HG03442 (cell line): ENCODE measurements at regions not wholly inside any gene's neighbourhood (a gene's known extent, or its start where the extent isn't known, plus 50 kb on each side); places are given as distances from the start of the nearest gene placed in this dataset.
"Not testable (repeated sequence)": the region's sequence is repeated elsewhere in the genome, so short reads cannot be mapped to it uniquely, and the experiment has no call there.

Experiments used
- ATAC-seq: cut with Tn5 transposase; IDR thresholded peaks from one replicate; pipeline ENCODE4 v1.9.1; 2021; ENCODE audit warnings: mild to moderate bottlenecking, moderate library complexity; ENCODE audit not compliant: unreplicated experiment

DNA sequence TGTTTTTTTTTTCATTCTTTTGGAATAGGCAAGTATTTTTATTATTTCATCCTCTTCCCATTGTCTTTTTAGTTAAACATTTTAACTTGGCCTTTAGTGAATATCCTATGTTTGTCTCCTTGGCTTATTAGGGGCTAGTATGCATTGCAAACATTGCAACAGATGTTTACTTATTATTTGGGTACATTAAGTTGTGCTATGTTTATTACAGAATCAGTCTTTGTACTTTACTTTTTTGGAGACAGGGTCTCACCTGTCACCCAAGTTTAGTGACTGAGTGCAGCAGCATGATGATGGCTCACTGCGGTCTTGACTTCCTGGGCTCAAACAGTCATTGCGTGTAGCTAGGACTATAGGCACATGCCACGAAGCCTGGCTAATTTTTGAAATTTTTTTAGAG, 51.1 kb upstream of the NUDT6 start:
- ATAC-seq = no peak

DNA sequence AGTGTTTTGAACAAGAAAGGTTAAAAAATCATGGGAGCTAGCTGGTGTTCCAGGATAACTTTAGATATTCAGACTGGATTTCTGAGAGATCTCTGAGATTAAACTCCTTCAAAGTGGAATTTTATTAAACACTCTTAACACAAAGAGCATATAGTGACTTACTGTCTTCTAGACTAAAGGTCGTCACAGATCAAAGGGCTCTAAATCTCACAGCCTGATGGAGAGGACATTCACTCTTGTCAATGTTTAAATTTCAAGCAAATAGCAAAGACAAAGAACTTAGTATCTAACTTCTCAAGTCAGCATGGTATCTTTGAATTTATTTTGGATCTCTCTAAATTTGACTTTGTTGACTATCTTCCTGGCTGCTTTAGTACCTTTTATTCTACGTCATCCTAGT, 53.7 kb upstream of the NUDT6 start:
- ATAC-seq = no peak

DNA sequence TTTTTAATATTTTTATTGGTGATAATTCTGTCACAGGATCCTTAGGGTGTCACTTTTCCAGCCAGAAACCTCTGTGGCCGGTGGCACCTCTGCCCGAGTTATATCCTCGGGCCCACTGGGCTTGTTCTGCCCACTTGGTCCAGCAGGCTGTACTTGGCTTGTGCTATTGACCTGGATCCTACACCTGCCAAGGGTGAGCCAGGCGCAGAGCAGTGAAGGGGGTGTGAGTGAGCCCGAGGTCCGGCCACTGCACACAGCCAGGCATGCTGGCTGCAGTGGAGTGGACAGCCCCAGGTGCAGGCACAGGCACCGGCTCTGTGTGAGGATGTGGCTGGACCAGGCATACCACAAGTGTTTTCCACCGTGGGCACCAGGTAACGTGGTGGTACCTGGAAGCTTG, 54.7 kb upstream of the NUDT6 start:
- ATAC-seq = no peak

DNA sequence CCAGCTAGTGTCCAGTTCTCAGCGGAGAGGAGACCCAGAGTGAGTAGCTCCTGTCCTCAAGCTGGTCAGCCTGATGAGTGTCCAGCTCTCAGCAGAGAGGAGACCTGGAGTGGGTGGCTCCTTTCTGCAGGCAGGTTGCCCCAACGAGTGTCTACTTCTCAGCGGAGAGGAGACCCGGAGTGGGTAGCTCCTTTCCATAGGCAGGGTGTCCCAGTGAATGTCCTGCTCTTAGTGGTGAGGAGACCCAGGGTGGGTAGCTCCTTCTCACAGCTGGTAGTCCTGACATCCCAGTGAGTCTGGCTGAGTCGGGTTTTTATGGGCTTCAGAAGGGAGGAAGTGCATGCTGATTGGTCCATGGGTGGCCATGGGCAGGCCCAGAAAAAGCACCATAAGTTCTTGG, 55.7 kb upstream of the NUDT6 start:
- no peak for ATAC-seq

DNA sequence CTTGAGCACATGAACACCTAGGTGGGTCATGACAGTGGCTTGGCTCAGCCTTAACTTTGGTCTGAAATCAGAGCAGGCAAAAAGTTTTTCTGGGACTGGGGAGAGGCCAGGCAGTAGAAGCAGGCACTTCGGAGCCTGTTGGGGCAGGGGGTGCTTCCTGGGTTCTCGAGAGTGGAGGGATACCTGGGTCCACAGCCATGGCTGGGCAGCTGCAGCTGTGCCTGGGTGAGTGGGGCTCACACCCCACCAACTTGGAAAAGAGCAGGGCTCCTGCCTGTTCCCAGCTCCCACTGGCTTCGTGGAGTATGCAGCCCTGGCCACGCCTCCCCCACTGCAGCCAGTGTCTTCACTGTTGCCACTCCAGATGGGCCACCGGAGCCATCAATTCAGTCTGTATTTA, 56.4 kb upstream of the NUDT6 start:
- no peak for ATAC-seq

DNA sequence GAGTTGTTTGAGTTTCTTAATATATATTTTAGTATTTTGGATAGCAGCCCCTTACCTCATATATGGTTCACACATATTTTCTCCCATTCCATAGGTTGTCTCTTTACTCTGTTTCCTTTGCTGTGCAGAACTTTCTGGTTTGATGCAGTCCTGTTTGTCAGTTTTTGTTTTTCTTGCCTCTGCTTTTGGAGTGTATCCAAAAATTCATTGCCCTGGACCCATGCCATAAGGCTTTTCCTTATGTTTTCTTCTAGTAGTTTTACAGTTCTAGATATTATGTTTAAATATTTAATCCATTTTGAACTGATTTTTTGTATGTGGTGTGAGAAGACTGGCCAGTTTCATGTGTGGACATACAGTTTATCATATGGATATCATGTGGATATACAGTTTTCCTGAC, 58.5 kb upstream of the NUDT6 start:
- no peak for ATAC-seq

DNA sequence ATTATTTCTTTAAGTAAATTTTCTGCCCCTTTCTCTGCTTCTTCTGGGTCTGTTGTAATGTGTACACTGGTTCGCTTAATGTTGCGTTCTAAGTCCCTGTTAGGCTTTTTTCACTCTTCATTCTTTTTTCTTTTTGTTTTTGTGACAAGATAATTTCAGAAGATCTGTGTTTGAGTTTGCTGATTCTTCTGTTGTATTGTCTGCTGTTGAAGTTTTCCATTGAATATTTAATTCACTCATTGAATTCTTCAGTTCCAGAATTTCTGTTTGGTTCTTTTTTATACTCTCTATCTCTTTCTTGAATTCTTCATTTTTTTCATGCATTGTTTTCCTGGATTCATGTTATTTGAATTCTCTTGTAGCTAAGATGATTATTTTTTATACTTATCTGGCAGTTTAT, 66.3 kb upstream of the NUDT6 start:
- no peak for ATAC-seq

DNA sequence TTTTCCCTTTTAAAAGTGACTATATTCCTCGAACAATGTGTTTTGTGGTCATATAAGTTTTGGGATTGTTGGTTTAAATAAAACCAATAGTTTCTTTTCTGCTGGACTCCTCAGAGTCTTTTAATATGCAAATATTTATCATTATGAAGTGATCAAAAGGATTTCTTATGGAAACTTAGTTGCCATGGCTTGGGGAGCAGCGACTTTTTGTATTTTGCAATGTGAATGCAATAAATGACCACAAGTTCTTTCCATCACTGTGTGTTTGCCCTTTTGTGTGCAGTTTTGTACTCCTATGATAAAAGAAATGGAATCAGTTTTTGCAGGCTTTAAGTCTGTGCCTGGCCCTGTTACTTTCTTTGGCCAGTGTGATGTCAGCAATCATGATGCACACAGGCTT, 68.5 kb upstream of the NUDT6 start:
- no peak for ATAC-seq

DNA sequence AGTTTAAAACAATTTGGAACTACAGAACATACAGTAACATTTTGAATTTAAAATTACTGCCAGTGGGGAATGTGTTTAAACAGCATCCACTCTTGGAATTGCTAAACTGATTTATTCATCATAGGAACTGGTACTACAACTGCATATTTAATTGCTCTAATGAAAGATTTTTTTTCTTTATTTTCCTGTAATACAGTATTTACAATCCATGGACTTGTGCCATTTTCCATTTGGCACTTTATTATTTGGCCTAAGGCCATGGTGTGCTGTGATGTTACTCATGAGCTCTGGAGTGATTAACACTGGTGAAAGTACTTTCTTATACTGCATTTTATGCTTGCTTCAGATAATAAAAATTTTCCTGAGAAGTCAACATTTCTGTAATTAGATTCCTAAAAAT, 69.7 kb upstream of the NUDT6 start:
- ATAC-seq = no peak

DNA sequence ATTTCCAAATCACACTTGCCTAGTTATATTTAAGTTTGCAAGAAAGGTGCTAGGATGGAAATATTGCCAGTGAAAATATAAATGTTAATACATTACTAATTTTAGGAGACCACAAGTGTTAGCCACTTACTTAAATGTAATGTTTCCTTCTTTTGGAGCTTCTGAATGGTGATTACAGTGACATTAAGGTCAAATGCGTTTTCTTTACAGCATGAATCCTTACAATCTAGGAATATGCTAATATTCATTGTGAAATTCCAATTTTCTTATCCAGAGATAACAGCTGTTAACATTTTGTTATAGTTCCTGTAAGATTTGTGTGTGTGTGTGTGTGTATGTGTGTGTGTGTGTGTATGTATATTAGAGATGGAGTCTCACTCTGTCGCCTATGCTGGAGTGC, 70.2 kb upstream of the NUDT6 start:
- ATAC-seq = no peak

DNA sequence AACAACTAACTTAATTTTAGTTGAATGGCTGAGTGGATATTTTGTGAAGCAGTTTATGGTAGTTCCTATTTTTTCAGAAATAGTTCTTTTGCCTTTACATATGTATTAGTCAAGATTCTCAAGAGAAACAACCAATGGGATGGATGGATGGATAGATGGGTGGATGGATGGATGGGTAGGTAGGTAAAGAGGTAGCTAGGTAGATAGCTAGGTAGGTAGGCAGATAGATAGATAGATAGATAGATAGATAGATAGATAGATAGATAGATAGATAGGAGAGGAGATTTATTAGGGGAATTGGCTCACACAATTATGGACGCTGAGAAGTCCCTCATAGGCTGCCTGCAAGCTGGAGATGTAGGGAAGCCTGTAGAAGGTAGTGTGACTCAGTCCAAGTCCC, 74.0 kb upstream of the NUDT6 start:
- no peak for ATAC-seq

DNA sequence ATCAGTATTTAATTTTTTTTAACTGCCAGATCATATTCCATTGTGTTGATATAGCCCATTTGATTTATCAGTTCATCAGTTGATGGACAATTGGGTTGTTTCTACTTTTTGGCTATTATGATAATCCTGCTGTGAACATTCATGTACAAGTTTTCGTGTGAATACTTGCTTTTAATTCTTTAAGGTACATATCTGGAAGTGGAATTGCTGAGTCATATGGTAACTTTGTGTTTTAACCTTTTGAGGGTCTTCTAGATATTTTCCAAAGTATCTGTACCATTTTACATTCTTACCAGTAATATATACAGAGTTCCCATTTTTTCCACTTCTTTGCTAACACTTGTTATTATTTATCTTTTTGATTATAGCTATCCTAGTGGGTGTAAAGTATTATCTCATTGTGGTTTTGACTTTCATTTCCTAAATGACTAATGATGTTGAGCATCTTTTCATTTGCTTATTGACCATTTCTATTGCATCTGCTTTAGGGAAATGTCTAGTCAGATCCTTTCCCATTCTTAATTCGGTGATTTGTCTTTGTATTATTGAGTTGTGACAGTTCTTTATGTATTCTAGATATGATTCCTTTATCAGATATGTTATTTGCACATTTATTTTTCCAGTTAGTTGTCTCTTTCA, 75.2 kb upstream of the NUDT6 start:
- peak; percentile 81 for ATAC-seq

DNA sequence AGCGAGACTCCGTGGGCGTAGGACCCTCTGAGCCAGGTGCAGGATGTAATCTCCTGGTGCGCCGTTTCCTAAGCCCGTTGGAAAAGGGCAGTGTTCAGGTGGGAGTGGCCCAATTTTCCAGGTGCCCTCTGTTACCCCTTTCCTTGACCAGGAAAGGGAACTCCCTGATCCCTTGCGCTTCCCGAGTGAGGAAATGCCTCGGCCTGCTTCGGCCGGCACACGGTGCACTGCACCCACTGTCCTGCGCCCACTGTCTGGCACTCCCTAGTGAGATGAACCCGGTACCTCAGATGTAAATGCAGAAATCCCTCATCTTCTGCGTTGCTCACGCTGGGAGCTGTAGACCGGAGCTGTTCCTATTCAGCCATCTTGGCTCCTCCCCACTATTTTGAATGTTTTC, 81.7 kb upstream of the NUDT6 start:
- ATAC-seq = not testable (repeated sequence)

DNA sequence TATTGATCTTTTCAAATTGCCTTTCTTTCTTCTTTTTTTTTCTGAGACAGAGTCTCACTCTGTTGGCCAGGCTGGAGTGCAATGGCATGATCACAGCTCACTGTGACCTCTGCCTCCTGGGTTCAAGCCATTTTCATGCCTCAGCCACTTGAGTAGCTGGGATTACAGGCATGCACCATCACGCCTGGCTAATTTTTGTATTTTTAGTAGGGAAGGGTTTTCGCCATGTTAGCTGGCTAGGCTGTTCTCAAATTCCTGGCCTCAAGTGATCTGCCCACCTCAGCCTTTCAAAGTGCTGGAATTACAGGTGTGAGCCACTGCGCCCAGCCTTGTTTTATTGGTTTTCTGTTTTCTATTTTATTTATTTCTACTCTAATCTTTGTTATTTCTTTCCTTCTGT, 82.7 kb upstream of the NUDT6 start:
- not testable (repeated sequence) for ATAC-seq

DNA sequence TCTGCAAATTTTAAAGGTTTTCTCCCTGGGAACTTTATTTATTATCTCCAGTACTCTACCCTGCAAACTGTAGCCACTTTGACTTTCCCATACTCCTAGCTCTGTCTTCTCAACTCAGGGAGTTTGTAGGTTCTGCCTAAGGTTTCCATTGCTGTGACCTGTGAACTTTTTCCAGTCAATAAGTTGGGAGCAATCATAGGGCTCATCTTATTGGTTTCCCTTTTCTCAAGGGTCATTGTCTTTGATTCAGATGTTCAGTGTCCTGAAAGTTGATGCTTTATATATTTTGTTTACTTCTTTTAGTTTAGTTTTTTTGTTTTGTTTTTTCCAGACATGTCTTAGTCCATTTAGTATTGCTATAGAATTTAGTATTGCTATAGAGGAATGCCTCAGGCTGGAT, 85.3 kb upstream of the NUDT6 start:
- no peak for ATAC-seq

DNA sequence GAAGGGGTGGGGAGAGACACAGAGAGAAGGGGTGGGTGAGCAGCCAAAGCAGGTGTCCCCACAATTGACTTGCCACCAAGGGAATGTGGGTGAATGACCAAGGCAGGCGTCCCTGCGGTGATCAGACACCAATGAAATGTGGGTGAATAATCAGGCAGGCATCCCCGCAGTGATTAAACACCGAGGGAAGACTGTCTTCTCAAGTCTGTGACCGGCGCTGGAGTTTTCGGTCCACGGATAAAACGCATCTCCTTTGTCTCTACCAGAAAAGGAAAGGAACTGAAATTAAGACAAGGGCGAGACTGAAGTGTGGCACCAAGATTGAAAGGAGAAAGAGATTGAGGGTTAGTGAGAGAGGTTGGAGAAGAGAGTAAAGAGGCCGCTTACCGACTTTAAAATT, 90.0 kb upstream of the NUDT6 start:
- not testable (repeated sequence) for ATAC-seq

DNA sequence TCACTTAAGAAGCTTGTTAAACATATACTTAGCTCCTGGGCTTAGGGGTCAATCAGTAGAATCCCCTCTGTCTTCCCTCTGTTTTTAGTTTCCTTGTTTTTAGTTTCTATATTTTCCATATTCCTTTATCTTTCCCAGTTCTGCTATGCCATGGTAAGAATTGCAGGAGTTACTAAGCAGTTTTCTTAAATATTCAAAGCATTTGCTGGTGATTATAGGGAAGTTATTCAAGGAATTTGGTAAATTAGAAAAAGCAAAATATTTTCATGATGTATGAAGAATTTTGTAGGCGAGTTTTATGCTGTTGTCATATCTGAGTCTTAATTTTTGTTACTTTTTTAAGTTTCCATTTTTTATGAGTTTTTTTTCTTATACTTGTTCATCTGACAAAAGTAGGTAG, 91.6 kb upstream of the NUDT6 start:
- no peak for ATAC-seq

DNA sequence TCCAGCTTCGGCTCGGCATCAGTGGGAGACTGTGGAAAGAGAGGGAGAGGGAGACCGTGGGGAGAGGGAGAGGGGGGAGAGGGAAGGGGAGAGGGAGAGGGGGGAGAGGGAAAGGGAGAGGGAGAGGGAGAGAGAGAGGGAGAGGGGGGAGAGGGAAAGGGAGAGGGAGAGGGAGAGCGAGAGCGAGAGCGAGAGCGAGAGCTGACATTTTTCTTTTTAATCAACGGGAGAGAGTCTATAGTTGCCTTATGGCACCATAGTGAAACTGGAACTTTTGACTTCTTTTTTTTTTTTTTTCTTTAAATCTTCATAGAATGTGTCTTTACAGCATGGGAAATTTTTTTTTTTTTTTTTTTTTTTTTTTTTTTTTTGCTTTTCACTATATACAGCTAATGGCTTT, 94.7 kb upstream of the NUDT6 start:
- no peak for ATAC-seq

DNA sequence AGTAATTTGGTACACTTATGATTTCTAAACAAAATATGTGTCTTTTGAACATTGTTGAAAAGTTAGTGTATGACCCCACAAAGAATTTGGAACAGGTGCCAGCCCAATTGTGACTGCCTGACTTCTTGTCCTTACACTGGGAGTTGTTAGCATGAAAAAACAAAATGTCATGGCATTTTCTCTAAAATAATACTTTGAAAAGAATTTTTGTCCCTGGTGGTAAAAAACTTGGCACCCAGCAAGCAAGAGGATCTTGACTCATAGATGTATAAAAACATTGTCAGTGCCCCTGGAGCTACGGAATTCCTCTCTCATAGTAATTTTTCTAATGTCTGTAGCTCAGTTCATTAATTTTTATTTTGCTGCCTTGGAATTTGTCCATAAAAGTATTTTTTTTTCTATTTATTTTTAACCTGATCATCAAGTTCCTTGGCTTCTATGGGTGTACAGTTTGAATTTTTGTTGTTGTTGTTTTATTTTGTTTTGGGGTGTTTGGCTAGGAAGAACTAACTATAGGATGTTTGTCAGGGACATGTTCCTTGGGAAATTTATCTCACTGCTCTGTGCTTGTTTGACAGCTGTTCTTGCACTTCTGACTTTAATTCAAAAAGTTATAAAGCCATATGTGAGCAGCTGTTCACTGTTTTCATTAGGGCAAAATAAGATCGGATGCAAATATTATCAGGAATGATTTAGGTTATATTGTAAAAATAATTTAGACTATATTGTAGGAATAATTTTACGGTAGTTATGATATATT, 95.4 kb upstream of the NUDT6 start:
- ATAC-seq = no peak

DNA sequence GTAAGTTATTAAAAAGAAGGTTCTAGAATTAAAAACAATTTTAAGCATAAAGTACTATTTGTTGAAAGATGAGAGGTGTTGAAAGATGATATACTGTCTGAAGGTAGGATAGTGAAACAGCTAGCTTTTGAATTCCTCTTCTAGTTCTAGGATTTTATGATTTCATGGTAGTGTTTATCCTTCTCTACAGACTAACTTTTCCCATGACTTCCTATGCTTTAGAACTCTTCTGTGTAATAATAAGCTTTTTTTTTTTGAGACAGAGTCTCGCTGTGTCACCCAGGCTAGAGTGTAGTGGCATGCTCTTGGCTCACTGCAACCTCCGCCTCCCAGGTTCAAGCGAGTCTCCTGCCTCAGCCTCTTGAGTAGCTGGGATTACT, 96.0 kb upstream of the NUDT6 start:
- no peak for ATAC-seq

DNA sequence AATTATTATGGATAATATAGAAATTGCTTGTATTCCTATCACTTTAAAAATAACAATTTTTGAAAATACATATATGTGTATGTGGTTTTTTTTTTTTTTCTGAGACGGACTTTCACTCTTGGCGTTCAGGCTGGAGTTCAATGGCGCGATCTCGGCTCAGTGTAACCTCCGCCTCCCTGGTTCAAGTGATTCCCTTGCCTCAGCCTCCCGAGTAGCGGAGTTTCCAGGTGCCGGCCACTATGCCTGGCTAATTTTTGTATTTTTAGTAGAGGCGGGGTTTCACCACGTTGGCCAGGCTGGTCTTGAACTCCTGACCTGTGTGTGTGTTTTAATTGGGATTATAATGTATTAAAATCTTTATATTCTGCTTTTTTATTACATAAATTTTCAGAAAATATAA, 97.9 kb upstream of the NUDT6 start:
- ATAC-seq = no peak

DNA sequence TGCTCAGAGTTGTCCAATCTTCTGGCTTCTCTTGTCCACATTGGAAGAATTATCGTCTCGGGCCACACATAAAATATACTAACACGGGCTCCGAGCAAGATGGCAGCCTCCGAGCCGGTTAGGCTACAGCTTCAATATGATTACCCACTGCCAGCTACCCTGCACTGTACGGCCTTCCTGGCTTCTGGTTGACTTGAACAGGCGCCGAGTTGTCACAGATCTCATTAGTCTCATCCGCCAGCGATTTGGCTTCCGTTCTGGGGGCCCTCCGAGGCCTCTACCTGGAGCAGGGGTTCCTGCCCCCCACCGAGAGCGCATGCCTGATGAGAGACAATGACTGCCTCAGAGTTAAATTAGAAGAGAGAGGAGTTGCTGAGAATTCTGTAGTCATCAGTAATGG, 101.2 kb upstream of the NUDT6 start:
- no peak for ATAC-seq

DNA sequence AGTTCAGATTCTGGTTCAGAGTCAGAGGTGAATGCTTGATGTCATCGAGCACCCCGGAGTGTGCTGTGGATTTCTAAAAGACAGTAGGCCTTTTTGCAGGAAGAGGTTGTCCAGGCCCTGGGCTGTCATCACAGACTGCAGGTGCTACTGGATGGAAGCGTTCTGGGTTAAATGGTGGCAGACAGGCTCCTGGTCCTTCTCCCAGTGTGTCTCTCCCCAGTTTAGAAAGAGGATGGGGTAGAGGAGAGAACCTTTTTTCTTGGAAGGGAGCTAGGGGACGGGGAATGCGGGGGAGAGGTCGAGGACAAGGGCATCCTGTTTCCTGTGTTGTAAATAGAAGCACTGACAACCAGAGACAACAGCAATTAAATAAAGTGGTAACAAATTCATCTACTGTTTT, 102.3 kb upstream of the NUDT6 start:
- ATAC-seq = no peak
